SHP77 treated with DMSO at 0.1 percent for 48 hours (cell line): ENCODE measurements at regions not wholly inside any gene's neighbourhood (a gene's known extent, or its start where the extent isn't known, plus 50 kb on each side); places are given as distances from the start of the nearest gene placed in this dataset.
"Not testable (repeated sequence)": the region's sequence is repeated elsewhere in the genome, so short reads cannot be mapped to it uniquely, and the experiment has no call there.

Source experiments
- DNase-seq: peaks from one replicate; lab custom pipeline; 2025; lab: John Stamatoyannopoulos, UW

GRCh38 chr9:39463696-39464095 lies 108.2 kb downstream of the SPATA31A1 start:
- DNase-seq, result not testable (repeated sequence)

- DNase-seq, result peak; percentile 8
These were observed 108.8 kb downstream of the SPATA31A1 start for GRCh38 chr9:39464122-39464777.

- not testable (repeated sequence) for DNase-seq
These were observed 119.0 kb downstream of the SPATA31A1 start for GRCh38 chr9:39474499-39474898.

GRCh38 chr9:39483073-39483472 lies 127.6 kb downstream of the SPATA31A1 start:
- not testable (repeated sequence) for DNase-seq

- not testable (repeated sequence) for DNase-seq
These were observed 128.4 kb downstream of the SPATA31A1 start for GRCh38 chr9:39483880-39484279.

GRCh38 chr9:39484292-39484691 lies 128.8 kb downstream of the SPATA31A1 start:
- not testable (repeated sequence) for DNase-seq

GRCh38 chr9:39487477-39487876 lies 132.0 kb downstream of the SPATA31A1 start:
- not testable (repeated sequence) for DNase-seq

GRCh38 chr9:39496248-39496647 lies 140.8 kb downstream of the SPATA31A1 start:
- not testable (repeated sequence) for DNase-seq

GRCh38 chr9:39503178-39503577 lies 147.7 kb downstream of the SPATA31A1 start:
- not testable (repeated sequence) for DNase-seq

GRCh38 chr9:39527387-39528029 lies 172.0 kb downstream of the SPATA31A1 start:
- DNase-seq, result not testable (repeated sequence)

GRCh38 chr9:39532597-39532996 lies 177.1 kb downstream of the SPATA31A1 start:
- DNase-seq, result not testable (repeated sequence)

- not testable (repeated sequence) for DNase-seq
These were observed 177.7 kb downstream of the SPATA31A1 start for GRCh38 chr9:39533001-39533762.

- not testable (repeated sequence) for DNase-seq
These were observed 178.5 kb downstream of the SPATA31A1 start for GRCh38 chr9:39533763-39534548.

GRCh38 chr9:39534897-39535296 lies 179.4 kb downstream of the SPATA31A1 start:
- not testable (repeated sequence) for DNase-seq

- DNase-seq, result not testable (repeated sequence)
These were observed 186.7 kb downstream of the SPATA31A1 start for GRCh38 chr9:39542157-39542556.

GRCh38 chr9:39545079-39545478 lies 189.6 kb downstream of the SPATA31A1 start:
- DNase-seq, result not testable (repeated sequence)

- DNase-seq, result not testable (repeated sequence)
These were observed 195.1 kb downstream of the SPATA31A1 start for GRCh38 chr9:39550573-39550972.

GRCh38 chr9:39551544-39551943 lies 196.1 kb downstream of the SPATA31A1 start:
- not testable (repeated sequence) for DNase-seq

- DNase-seq, result not testable (repeated sequence)
These were observed 196.9 kb downstream of the SPATA31A1 start for GRCh38 chr9:39552242-39552881.

GRCh38 chr9:39554352-39554751 lies 198.9 kb downstream of the SPATA31A1 start:
- DNase-seq, result not testable (repeated sequence)

GRCh38 chr9:39559384-39559783 lies 203.9 kb downstream of the SPATA31A1 start:
- DNase-seq, result not testable (repeated sequence)
